ENCODE measurements at regions not wholly inside any gene's neighbourhood (a gene's known extent, or its start where the extent isn't known, plus 50 kb on each side); places are given as distances from the start of the nearest gene placed in this dataset.

- 83% methylated on average over 1 of the region's 1 CpG; no CpG with 5 or more reads in 1 of the 2 experiments for WGBS, 2 experiments (ENCODE audit: extremely low coverage in 1 of 2, insufficient coverage in 1 of 2, insufficient read length in 1 of 2, insufficient replicate concordance in 2 of 2, low coverage in 1 of 2, low lambda C conversion rate in 2 of 2, missing lambda C conversion rate in 1 of 2)
Observed at GRCh38 chr4:171031338-171031737, 781.9 kb upstream of the GALNTL6 start.

More at GRCh38 chr4:171031338-171031737, 781.9 kb upstream of the GALNTL6 start:
- FAIRE-seq (no peak), DNase-seq (ENCODE audit: low read depth in 1 of 2, low spot score in 2 of 2) (no peak)
- H3K9ac ChIP-seq (replicated peaks in 1 of 4; ENCODE audit: extremely low read depth in 1 of 4, low read depth in 3 of 4, low read length in 3 of 4): no peak overlapping the region
- H4K91ac ChIP-seq (replicated peaks; ENCODE audit: insufficient read length, low read length): no peak overlapping the region
- no peaks in the 10 kb centered on the region for H3K79me2 ChIP-seq (ENCODE audit: control insufficient read depth in 1 of 2, insufficient read depth in 2 of 2, low read length in 2 of 2)
- H4K20me1 ChIP-seq (replicated peaks in 1 of 2; ENCODE audit: control insufficient read depth in 1 of 2, insufficient read depth in 2 of 2, low read length in 2 of 2): no peaks in the 10 kb centered on the region
- no peak overlapping the region for H2BK12ac ChIP-seq (ENCODE audit: low read depth, low read length)
- no peak overlapping the region for H3K4me3 ChIP-seq (ENCODE audit: extremely low read depth in 1 of 4, insufficient read depth in 2 of 4, low read depth in 3 of 4, low read length in 4 of 4)
- no peak overlapping the region for H3K4ac ChIP-seq (replicated peaks; ENCODE audit: insufficient read length, low read depth, low read length)
- H3K27ac ChIP-seq (ENCODE audit: low read depth, low read length): no peak overlapping the region
- H3K79me1 ChIP-seq (ENCODE audit: low read depth, low read length): no peaks in the 10 kb centered on the region
- H2BK5ac ChIP-seq (ENCODE audit: low read depth, low read length): no peak overlapping the region
- POLR2A ChIA-PET (ENCODE audit: partially characterized antibody): no interaction called here
- no peak overlapping the region for H3K4me2 ChIP-seq (ENCODE audit: insufficient read depth in 1 of 2, low read depth in 2 of 2, low read length in 2 of 2)
- no peak overlapping the region for H4K5ac ChIP-seq (ENCODE audit: insufficient read length, low read depth, low read length)
- H3K14ac ChIP-seq (ENCODE audit: insufficient read length): no peak overlapping the region
- no peak overlapping the region for H2BK120ac ChIP-seq (replicated peaks; ENCODE audit: low read depth, low read length)
- no peaks in the 10 kb centered on the region for H3K27me3 ChIP-seq (replicated peaks in 1 of 4; ENCODE audit: control insufficient read depth in 3 of 4, extremely low read depth in 1 of 4, insufficient read depth in 3 of 4, low read length in 3 of 4)
- no peak overlapping the region for H3K18ac ChIP-seq (ENCODE audit: extremely low read depth, low read length)
- H2BK20ac ChIP-seq (ENCODE audit: low read length): no peak overlapping the region
- H3K23me2 ChIP-seq (ENCODE audit: low read depth, low read length): no peaks in the 10 kb centered on the region
- H3K56ac ChIP-seq (replicated peaks; ENCODE audit: insufficient read length, low read depth, low read length): no peak overlapping the region
- 0 out of 2 replicates have a peak overlapping the region, but pooled peaks have one; percentile 34 for H2AFZ ChIP-seq (ENCODE audit: low read length)
- H4K8ac ChIP-seq (ENCODE audit: extremely low read depth, insufficient read depth, low read length): no peak overlapping the region
- H3K4me1 ChIP-seq (replicated peaks in 1 of 4; ENCODE audit: control insufficient read depth in 3 of 4, insufficient read depth in 4 of 4, low read length in 3 of 4): peaks cover 0 to 3% (median 0%) of the 10 kb centered on the region in 4 experiments; a peak in 2 of 7 replicates
- H3K23ac ChIP-seq (ENCODE audit: insufficient read length): no peak overlapping the region
- no peaks in the 10 kb centered on the region for H3K9me3 ChIP-seq (ENCODE audit: insufficient read depth in 2 of 2, low read depth in 1 of 2, low read length in 1 of 2)
- TF ChIP-seq TAF7 (optimal IDR thresholded peaks at IDR 0.05; ENCODE audit: borderline replicate concordance, low read depth, low read length) (no peak), RFX5 (IDR thresholded peaks at IDR 0.05; ENCODE audit: borderline replicate concordance, low read depth, low read length) (no peak), CEBPB (IDR thresholded peaks at IDR 0.05; ENCODE audit: low read depth, low read length) (no peak), EZH2 (IDR thresholded peaks at IDR 0.05; ENCODE audit: low read depth, low read length, severe bottlenecking) (no peak), PHF8 (conservative IDR thresholded peaks at IDR 0.05; ENCODE audit: low read depth, low read length) (no peak), ATF2 (IDR thresholded peaks at IDR 0.05; ENCODE audit: low read length) (no peak), SUZ12 (IDR thresholded peaks at IDR 0.05; ENCODE audit: low read length) (no peak), HDAC2 (IDR thresholded peaks at IDR 0.05; ENCODE audit: borderline replicate concordance in 1 of 2, low read depth in 2 of 2, low read length in 2 of 2) (no peak), TAF1 (IDR thresholded peaks at IDR 0.05; ENCODE audit: low read depth, low read length) (no peak)
- H3K36me3 ChIP-seq (ENCODE audit: control insufficient read depth in 2 of 4, insufficient read depth in 4 of 4, low read length in 3 of 4): no peaks in the 10 kb centered on the region
- H2BK15ac ChIP-seq (ENCODE audit: low read length): no peak overlapping the region
- no peak overlapping the region for H2AK5ac ChIP-seq (ENCODE audit: low read depth, low read length)
- CTCF ChIA-PET (ENCODE audit: partially characterized antibody): interaction anchor here (0.7 kb wide), 3 partner anchors 147 to 1360 kb away, joined by 3 read pairs; no protein-coding TSS in a partner anchor
